Activated CD4-positive, CD25-positive, alpha-beta regulatory T cell treated with anti-CD3 and anti-CD28 coated beads, Interleukin-2, amount 50 U/mL, for 16 hours (primary cell): ENCODE measurements at regions not wholly inside any gene's neighbourhood (a gene's known extent, or its start where the extent isn't known, plus 50 kb on each side); places are given as distances from the start of the nearest gene placed in this dataset.

Source experiments
- DNase-seq: peaks from one replicate; pipeline ENCODE4 v3.0.0-alpha.2; 2020; ENCODE audit warnings: low read depth, low spot score

GRCh38 chr21:14869984-14870852, 194.6 kb downstream of the NRIP1 start:
- no peak for DNase-seq

DNA sequence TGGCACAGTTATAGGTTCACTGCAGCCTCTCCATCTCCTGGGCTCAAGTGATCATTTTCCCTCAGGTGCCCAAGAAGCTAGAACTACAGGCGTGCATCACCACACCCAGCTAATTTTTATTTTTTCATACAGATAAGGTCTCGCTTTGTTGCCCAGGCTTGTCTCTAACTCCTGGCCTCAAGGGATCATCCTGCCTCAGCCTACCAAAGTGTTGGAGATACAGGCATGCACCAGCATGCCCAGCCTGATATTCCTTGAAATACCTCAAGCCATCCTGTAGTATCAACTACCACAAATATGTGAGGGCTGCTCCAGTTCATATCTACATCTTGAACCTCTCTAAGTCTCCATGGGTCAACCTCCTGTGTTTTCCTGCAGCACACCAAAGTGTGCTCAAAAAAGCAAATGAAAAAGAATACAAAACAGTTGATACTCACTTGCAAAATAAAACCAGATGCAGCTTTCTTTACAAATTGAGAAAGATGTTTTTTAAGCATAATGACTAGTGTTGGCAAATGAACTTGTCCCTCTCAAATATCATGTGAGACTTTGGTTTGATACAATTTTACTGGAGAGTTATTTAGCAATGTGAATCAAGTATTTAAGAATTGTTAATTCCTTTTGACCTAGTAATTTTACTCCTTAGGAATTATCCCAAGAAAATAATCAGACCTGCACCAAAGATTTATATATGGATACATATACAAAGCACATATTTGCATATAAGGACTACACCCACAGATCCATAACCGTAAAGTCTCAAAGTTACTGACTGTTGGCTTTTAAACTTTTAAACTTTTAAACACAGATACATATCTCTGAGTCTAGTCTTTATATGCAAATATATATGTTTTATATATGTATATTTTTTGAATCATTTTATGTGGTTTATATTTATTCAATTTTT, 197.7 kb downstream of the NRIP1 start:
- DNase-seq: no peak

- no peak for DNase-seq
These were observed 200.4 kb downstream of the NRIP1 start for GRCh38 chr21:14864211-14865021.

- no peak for DNase-seq
These were observed 201.0 kb downstream of the NRIP1 start for GRCh38 chr21:14863745-14864210.

DNA sequence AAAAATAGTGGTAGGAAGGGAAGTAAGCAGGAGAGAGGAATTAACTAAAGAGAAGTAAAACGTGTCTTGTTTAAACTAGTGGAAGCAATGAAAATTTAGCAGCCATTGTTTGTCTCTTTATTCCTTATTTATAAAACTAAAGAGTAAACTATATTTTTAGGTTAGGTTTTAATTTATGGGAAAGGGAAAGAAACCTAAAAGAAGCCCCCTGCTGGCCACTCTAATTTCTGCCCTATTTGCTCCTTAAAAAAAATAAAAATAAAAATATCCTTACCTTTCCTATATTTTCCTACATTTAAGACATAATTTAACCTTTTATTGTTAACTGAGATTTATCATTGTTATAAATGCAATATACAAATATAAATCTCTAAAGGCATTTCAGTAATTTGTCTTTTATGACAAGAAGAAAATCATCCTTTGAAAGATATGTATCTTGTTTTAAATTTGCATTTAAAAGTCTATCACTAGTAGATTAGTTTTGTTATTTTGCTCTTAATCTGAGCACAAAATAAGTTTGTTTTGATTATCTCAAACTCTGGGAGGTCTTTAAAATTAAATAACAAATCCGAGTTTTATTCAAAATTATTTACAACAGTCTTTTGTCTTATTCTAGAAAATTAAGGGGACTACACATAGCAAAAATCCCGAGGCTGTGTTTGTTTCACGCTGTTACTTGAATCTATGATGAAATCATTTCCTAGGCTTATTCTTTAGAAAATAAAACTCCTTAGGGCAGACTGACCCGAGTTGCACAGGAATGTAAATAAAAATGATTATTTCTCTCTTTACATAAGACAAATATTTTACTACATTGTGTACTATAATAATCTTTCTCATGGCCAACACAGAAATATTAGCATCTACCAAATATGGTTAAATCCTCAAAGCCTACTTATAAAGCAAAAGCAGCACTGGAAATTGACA, 201.7 kb downstream of the NRIP1 start:
- no peak for DNase-seq

- DNase-seq: no peak
These were observed 206.5 kb downstream of the NRIP1 start for GRCh38 chr21:14858311-14858710.

GRCh38 chr21:14857529-14857928, 207.3 kb downstream of the NRIP1 start:
- no peak for DNase-seq

DNA sequence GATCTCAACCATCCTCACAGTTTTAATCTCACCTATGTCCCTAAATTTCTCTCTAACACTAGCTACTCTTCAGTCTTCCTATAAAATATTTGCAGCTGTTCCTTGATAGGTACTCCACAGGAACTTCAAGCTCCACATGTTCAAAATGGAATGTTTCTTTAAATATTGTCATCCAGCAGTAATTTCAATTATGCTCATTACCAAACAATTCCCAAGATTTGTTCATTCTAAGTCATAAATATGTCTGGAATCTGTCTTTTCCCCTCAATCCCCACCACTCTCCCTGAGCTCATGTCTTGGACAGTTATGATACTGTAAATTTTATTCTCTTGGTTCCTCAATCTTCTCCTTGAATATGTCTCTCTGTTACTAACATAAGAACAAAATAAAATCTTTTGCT, 214.4 kb downstream of the NRIP1 start:
- no peak for DNase-seq

DNA sequence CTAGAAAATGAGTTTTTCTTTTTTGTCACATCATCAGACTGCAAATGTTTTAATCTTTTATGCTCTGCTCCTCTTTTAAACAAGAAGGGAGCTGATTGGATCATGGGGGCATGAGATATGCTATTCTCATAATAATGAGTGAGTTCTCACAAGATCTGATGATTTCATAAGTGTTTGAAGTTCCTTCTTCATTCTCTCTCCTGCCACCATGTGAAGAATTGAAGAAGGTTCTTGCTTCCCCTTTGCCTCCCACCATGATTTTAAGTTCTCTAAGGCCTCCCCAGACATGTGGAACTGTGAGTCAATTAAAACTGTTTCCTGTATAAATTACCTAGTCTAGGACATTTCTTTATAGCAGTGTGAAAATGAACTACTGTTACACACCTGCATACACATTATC, 218.2 kb downstream of the NRIP1 start:
- DNase-seq: no peak

- DNase-seq: no peak
These were observed 220.8 kb downstream of the NRIP1 start for GRCh38 chr21:14844001-14844400.

DNA sequence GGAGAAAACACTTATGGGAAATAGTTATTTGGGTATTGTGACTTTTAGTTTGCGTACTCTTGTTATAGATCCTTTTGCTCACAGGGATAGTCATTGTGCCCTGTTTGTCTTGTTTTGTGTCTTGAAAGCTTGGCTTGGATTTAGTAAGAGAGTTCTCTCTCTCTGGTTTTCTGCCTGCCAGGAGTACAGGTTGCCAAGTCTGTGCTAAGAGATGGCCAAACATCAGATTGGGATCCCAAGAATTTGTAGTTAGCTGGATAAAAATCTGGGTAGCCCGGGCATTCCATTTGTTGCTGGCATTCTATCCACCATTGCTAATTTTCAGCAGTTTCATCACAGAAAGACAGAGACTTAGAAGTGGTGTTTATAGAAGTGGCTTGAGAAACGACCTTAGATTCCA, 222.2 kb downstream of the NRIP1 start:
- no peak for DNase-seq

GRCh38 chr21:14841511-14842472, 223.0 kb downstream of the NRIP1 start:
- no peak for DNase-seq

DNA sequence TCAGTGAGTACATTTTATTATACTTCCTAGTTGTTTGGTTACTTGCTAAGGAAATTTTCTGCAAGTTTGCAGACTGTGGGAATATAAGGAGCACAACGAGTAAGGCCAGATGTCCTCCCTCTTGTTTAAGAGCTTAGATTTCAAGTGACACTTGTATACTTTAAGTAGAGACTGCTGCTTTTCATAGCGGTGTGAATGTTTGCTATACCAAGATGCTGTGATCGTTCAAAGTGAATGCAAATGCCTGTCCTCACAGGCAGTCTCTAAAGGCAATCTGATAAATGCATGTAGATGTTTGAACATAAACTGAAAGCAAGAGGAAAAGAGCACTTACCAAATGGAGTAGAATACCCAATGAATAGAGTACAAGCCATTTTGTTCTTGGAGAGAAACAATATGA, 226.4 kb downstream of the NRIP1 start:
- no peak for DNase-seq

DNA sequence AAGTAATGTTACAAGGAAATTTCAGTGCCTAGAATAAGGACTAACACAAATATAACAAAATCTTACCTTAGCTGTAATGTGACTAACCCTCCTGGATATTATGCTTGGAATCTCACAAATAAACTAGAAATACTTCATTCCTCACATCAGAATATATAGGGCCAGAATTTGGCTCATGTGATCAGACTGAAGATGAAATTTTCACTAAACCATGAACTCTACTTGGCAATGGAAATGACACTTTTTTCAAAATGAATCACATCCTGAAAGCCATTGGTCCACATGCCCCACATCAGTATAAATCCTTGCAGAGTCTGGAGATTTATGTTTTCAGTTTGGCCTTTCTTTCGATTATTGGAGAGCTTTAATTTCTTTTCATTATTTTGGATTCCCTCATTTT, 227.8 kb downstream of the NRIP1 start:
- DNase-seq: no peak

- no peak for DNase-seq
These were observed 231.0 kb downstream of the NRIP1 start for GRCh38 chr21:14833666-14834351.

DNA sequence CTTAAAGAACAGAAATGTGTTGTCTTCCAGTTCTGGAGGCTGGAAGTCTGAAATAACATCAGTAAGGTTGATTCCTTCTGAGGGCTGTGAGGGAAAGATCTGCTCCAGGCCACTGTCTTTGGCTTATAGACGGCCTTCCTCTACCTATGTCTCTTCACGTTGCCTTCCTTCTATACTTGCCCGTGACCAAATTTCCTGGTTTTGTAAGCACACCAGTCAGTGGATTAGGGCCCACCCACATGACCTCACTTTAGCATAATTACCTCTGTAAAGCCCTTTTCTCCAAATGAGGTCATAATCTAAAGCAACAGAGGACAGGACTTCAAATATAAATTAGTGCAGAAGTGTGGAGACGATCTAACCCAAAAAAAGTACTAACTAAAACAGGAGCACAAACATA, 231.6 kb downstream of the NRIP1 start:
- no peak for DNase-seq

- no peak for DNase-seq
These were observed 234.5 kb downstream of the NRIP1 start for GRCh38 chr21:14830307-14830706.

DNA sequence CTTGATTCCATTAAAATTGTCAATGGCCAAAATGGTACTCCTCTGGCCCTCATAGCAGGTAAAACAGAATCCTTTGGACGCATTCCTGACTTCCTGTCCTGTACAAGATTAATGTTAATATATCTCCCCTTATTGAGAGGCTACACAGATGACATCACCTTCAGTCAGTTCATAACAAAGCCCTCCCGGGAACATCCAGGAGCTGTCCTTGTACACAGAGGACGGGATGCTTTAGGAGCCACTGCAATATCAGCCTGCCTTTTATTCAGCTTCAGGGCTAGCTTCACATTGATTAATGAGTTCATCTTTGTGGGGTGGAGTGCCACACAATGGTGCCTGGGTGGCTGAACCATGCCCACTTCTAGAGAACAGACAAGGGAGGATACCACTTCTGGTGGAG, 235.1 kb downstream of the NRIP1 start:
- no peak for DNase-seq

DNA sequence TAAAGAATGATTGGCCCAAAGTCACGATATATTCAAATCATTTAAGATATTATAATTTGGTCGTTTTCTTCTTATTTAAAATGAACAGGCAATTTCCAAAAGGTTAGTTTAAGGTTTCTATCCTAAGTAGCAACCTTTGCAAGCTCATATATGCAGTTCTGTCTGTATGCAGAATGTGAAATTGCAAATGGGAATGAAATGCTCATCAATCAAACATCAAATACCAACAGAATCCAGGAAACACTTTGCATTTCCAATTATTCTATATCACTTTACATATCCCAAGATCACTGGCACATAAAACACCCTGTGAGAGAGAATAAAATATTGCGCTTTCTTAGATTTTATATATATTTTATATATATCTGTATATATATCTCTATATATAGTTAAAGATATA, 237.3 kb downstream of the NRIP1 start:
- DNase-seq: no peak
